ENCODE measurements at regions not wholly inside any gene's neighbourhood (a gene's known extent, or its start where the extent isn't known, plus 50 kb on each side); places are given as distances from the start of the nearest gene placed in this dataset.

DNA sequence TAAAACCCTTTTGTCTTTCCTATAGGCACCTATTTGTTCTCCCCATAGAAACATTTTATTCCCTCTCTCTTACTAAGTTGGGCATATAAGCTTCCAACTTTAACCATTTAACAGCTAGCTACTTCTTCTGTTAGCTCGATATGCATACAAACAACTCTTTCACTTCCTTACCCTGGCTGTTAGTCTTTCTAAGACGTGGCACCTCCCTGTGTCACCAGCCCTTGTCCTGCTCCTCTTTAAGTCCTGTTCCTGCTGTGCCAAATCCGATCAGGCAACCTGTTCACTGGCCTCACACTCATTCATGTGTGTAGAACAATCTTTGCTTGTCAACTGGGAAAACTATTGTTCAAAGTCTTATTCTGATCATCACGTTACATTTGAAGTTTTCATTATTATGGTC is 1376.1 kb upstream of the TENM4 start:
- H3K4me3 ChIP-seq (ENCODE audit: insufficient read depth, low read depth, low read length) = no peak overlapping the region
- dilution Hi-C loops (cut with HindIII; ENCODE audit: low sequenced_read_pairs, unreplicated experiment) = no loop called here
- H3K4me1 ChIP-seq (ENCODE audit: control insufficient read depth, insufficient read depth, low read length) = no peaks in the 10 kb centered on the region
- DNase-seq (no peak), ATAC-seq (ENCODE audit: low read depth) (no peak)
- H2BK120ac ChIP-seq (ENCODE audit: low read depth, low read length) = no peak overlapping the region
- H2BK20ac ChIP-seq (ENCODE audit: low read depth, low read length) = no peak overlapping the region
- no peaks in the 10 kb centered on the region for H3K9me1 ChIP-seq (ENCODE audit: insufficient read depth, low read length)
- H3K79me1 ChIP-seq (ENCODE audit: low read depth in 1 of 2, low read length in 2 of 2) = no peaks in the 10 kb centered on the region
- no peak overlapping the region for H2AK5ac ChIP-seq (ENCODE audit: low read depth, low read length)
- no peak overlapping the region for H3K27ac ChIP-seq (ENCODE audit: insufficient read depth, low read length)
- POLR2A ChIA-PET (ENCODE audit: unreplicated experiment) = no interaction called here
- H2BK15ac ChIP-seq (ENCODE audit: low read depth, low read length) = no peak overlapping the region
- H4K91ac ChIP-seq (ENCODE audit: insufficient read depth, low read depth, low read length) = no peak overlapping the region
- no peak overlapping the region for H3K56ac ChIP-seq (ENCODE audit: extremely low read depth, insufficient read depth, low read length)
- no peak overlapping the region for H2AFZ ChIP-seq (replicated peaks; ENCODE audit: low read length, poor library complexity)
- H3K4ac ChIP-seq (ENCODE audit: low read depth, low read length) = no peak overlapping the region
- no peak overlapping the region for H4K5ac ChIP-seq (ENCODE audit: low read depth, low read length)
- H3K9me3 ChIP-seq (ENCODE audit: control insufficient read depth, insufficient read depth, low read length) = no peaks in the 10 kb centered on the region
- BruUV-seq (replicated peaks) = no TSS peak
- no peaks in the 10 kb centered on the region for H3K36me3 ChIP-seq (ENCODE audit: control insufficient read depth, insufficient read depth, low read length)
- CTCF ChIA-PET = no interaction called here
- H3K14ac ChIP-seq (replicated peaks; ENCODE audit: low read depth, low read length) = no peak overlapping the region
- H3K27me3 ChIP-seq (ENCODE audit: control insufficient read depth, insufficient read depth, low read length) = no peaks in the 10 kb centered on the region
- H3K9ac ChIP-seq (ENCODE audit: low read depth, low read length) = no peak overlapping the region
- no peak for TF ChIP-seq MAZ (IDR thresholded peaks at IDR 0.05; ENCODE audit: borderline replicate concordance, low read depth, low read length)
- no peak for TF ChIP-seq BHLHE40 (IDR thresholded peaks at IDR 0.05; ENCODE audit: low read depth, low read length)
- TF ChIP-seq MAFK (IDR thresholded peaks at IDR 0.05; ENCODE audit: low read depth, low read length) = no peak
- no peak for TF ChIP-seq FOS (IDR thresholded peaks at IDR 0.05; ENCODE audit: low read depth, low read length)
- no peak for TF ChIP-seq RCOR1 (IDR thresholded peaks at IDR 0.05; ENCODE audit: insufficient replicate concordance, low read length)
- TF ChIP-seq NFE2L2 (IDR thresholded peaks at IDR 0.05; ENCODE audit: low read depth, low read length) = no peak
- no peak for TF ChIP-seq CEBPB (IDR thresholded peaks at IDR 0.05; ENCODE audit: low read depth, low read length)
- no peak for TF ChIP-seq RFX5 (IDR thresholded peaks at IDR 0.05; ENCODE audit: low read depth, low read length)
- TF ChIP-seq, protein P1, sequence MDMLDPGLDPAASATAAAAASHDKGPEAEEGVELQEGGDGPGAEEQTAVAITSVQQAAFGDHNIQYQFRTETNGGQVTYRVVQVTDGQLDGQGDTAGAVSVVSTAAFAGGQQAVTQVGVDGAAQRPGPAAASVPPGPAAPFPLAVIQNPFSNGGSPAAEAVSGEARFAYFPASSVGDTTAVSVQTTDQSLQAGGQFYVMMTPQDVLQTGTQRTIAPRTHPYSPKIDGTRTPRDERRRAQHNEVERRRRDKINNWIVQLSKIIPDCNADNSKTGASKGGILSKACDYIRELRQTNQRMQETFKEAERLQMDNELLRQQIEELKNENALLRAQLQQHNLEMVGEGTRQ (IDR thresholded peaks at IDR 0.05; ENCODE audit: low read depth, low read length) = no peak
- no peak for TF ChIP-seq POLR2A (IDR thresholded peaks at IDR 0.05; ENCODE audit: low read depth, low read length)
- TF ChIP-seq, protein P2, sequence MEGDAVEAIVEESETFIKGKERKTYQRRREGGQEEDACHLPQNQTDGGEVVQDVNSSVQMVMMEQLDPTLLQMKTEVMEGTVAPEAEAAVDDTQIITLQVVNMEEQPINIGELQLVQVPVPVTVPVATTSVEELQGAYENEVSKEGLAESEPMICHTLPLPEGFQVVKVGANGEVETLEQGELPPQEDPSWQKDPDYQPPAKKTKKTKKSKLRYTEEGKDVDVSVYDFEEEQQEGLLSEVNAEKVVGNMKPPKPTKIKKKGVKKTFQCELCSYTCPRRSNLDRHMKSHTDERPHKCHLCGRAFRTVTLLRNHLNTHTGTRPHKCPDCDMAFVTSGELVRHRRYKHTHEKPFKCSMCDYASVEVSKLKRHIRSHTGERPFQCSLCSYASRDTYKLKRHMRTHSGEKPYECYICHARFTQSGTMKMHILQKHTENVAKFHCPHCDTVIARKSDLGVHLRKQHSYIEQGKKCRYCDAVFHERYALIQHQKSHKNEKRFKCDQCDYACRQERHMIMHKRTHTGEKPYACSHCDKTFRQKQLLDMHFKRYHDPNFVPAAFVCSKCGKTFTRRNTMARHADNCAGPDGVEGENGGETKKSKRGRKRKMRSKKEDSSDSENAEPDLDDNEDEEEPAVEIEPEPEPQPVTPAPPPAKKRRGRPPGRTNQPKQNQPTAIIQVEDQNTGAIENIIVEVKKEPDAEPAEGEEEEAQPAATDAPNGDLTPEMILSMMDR (conservative IDR thresholded peaks at IDR 0.05; ENCODE audit: low read depth, low read length) = no peak
- no peak for TF ChIP-seq MXI1 (IDR thresholded peaks at IDR 0.05; ENCODE audit: borderline replicate concordance, low read depth, low read length)
- TF ChIP-seq SMC3 (IDR thresholded peaks at IDR 0.05; ENCODE audit: low read depth, low read length) = no peak
- TF ChIP-seq, protein P3, sequence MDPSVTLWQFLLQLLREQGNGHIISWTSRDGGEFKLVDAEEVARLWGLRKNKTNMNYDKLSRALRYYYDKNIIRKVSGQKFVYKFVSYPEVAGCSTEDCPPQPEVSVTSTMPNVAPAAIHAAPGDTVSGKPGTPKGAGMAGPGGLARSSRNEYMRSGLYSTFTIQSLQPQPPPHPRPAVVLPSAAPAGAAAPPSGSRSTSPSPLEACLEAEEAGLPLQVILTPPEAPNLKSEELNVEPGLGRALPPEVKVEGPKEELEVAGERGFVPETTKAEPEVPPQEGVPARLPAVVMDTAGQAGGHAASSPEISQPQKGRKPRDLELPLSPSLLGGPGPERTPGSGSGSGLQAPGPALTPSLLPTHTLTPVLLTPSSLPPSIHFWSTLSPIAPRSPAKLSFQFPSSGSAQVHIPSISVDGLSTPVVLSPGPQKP (IDR thresholded peaks at IDR 0.05; ENCODE audit: borderline replicate concordance, low read depth, low read length) = no peak
- no peak for TF ChIP-seq CHD1 (IDR thresholded peaks at IDR 0.05; ENCODE audit: low read depth, low read length)
- no peak for TF ChIP-seq RAD21 (IDR thresholded peaks at IDR 0.05; ENCODE audit: low read length)
- intact Hi-C loops (cut with micrococcal nuclease) = no loop called here
- H2BK5ac ChIP-seq (ENCODE audit: low read depth, low read length, poor library complexity, severe bottlenecking) = no peak overlapping the region
- H3K18ac ChIP-seq (ENCODE audit: low read depth, low read length) = no peak overlapping the region
- H3K23ac ChIP-seq (ENCODE audit: low read depth, low read length) = no peak overlapping the region
- no CpG with 5 or more reads among the region's 4 CpGs for WGBS, 2 experiments (ENCODE audit: extremely low coverage in 2 of 2, insufficient read length in 1 of 2)
- no peak overlapping the region for H3K4me2 ChIP-seq (ENCODE audit: low read depth, low read length)
- no peaks in the 10 kb centered on the region for H4K20me1 ChIP-seq (ENCODE audit: insufficient read depth, low read length)
- no peak overlapping the region for H4K8ac ChIP-seq (ENCODE audit: low read depth in 2 of 2, low read length in 2 of 2)
- H2AK9ac ChIP-seq (replicated peaks; ENCODE audit: low read depth, low read length, poor library complexity) = no peak overlapping the region
- in situ Hi-C loops (cut with MboI; ENCODE audit: low sequenced_read_pairs) = no loop called here
